Dermis microvascular lymphatic vessel endothelial cell (primary cell): ENCODE measurements at regions not wholly inside any gene's neighbourhood (a gene's known extent, or its start where the extent isn't known, plus 50 kb on each side); places are given as distances from the start of the nearest gene placed in this dataset.
A peak's percentile ranks its signal among the peaks of the same experiment; 100 is the strongest.

ENCODE experiments used
- DNase-seq, 2 donors: peaks; one replicate each; pipeline versions ENCODE4 v3.0.0 to v3.0.0-alpha.2; 2010; ENCODE audit warnings: low read depth in 2 of 2

GRCh38 chr10:78913219-78914059 is 155.3 kb upstream of the ZMIZ1 start:
- no peak for DNase-seq

- DNase-seq, result no peak
Measured at GRCh38 chr10:78914060-78914378, 154.7 kb upstream of the ZMIZ1 start.

- DNase-seq, result no peak
Measured at GRCh38 chr10:78914502-78915189, 154.1 kb upstream of the ZMIZ1 start.

- DNase-seq, result no peak
Measured at GRCh38 chr10:78915190-78915518, 153.6 kb upstream of the ZMIZ1 start.

- no peak for DNase-seq
Measured at GRCh38 chr10:78916227-78916626, 152.5 kb upstream of the ZMIZ1 start.

- no peak for DNase-seq
Measured at GRCh38 chr10:78919181-78919966, 149.4 kb upstream of the ZMIZ1 start.

- DNase-seq, result no peak
Measured at GRCh38 chr10:78920011-78920410, 148.8 kb upstream of the ZMIZ1 start.

- no peak for DNase-seq
Measured at GRCh38 chr10:78921895-78922294, 146.9 kb upstream of the ZMIZ1 start.

GRCh38 chr10:78923647-78924318 is 145.0 kb upstream of the ZMIZ1 start:
- DNase-seq, result no peak

GRCh38 chr10:78924319-78925003 is 144.3 kb upstream of the ZMIZ1 start:
- no peak for DNase-seq

- DNase-seq, result no peak
Measured at GRCh38 chr10:78925275-78925674, 143.5 kb upstream of the ZMIZ1 start.

GRCh38 chr10:78925800-78926319 is 142.9 kb upstream of the ZMIZ1 start:
- no peak for DNase-seq

- DNase-seq, result no peak
Measured at GRCh38 chr10:78927257-78927995, 141.3 kb upstream of the ZMIZ1 start.

- DNase-seq, result no peak
Measured at GRCh38 chr10:78928330-78928729, 140.4 kb upstream of the ZMIZ1 start.

- no peak for DNase-seq
Measured at GRCh38 chr10:78929541-78929940, 139.2 kb upstream of the ZMIZ1 start.

- peak in 1 of 2 donors; percentile 52 for DNase-seq
Measured at GRCh38 chr10:78931321-78932053, 137.3 kb upstream of the ZMIZ1 start.

GRCh38 chr10:78932054-78932386 is 136.7 kb upstream of the ZMIZ1 start:
- no peak for DNase-seq

GRCh38 chr10:78932861-78933260 is 135.9 kb upstream of the ZMIZ1 start:
- DNase-seq, result no peak

GRCh38 chr10:78933828-78934531 is 134.8 kb upstream of the ZMIZ1 start:
- DNase-seq, result no peak
